GM19023 (cell line): ENCODE measurements at regions not wholly inside any gene's neighbourhood (a gene's known extent, or its start where the extent isn't known, plus 50 kb on each side); places are given as distances from the start of the nearest gene placed in this dataset.

Experiments
- ATAC-seq: cut with Tn5 transposase; IDR thresholded peaks from one replicate; pipeline ENCODE4 v1.9.1; 2021; ENCODE audit warnings: mild to moderate bottlenecking, moderate library complexity; ENCODE audit not compliant: unreplicated experiment

DNA sequence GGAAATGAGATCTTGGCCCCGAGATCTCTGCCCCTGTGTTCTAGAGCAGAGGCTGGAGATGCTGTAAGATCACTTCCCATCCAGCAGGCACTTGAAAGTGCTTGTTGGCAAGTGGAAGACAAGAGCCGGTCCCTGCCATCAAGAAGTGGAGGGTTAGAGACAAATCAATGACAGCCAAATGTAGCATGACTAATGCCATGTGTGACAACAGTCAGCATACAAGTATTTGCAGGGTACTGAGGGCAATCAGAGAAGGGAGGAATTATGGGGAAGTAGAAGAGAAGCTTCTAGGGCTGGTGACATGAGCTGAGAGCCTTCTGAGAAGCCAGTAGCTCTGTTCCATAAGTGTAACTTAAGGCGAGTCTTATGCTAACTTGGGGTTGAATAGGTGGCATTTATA is 58.6 kb downstream of the TMEM17 start:
- ATAC-seq = no peak

DNA sequence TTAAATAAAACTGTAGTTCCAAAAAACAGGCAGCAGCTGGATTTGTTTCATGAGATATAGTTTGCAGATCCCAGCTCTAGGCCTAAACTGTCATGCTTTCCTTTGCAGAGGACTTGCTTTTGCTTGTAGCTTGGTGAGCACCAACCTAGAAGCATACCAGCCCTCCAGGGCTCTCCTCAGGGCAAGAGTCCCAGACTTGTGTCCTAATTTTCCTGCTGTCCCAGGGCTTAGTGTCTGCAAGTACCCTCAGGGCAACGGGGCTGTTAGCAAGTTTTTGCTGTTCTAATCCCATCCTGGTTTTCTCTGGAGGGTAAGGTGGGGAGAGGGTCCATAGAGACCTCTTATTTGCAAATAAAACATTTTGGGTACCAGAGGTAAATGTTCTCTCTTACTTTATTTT is 59.5 kb downstream of the TMEM17 start:
- ATAC-seq = no peak

DNA sequence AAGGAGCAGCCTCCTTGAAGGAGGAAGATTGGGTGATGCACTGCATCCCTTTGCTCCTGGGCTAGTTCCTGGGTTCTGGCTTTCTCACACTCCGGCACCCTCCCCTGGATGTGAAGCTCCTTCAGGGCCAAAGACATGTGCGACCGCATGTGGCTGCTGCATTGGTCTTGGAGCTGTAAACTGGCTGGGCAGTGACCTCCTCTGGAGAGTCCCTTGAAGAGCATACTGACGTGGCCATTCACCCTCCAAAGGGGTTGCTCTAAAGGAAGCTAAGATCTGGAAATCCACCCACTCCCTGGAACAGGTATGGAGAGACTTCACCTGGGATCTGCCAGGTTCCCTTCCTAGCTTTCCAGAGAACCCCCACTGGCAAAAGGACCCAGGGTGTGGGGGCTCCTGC is 62.1 kb downstream of the TMEM17 start:
- no peak for ATAC-seq

DNA sequence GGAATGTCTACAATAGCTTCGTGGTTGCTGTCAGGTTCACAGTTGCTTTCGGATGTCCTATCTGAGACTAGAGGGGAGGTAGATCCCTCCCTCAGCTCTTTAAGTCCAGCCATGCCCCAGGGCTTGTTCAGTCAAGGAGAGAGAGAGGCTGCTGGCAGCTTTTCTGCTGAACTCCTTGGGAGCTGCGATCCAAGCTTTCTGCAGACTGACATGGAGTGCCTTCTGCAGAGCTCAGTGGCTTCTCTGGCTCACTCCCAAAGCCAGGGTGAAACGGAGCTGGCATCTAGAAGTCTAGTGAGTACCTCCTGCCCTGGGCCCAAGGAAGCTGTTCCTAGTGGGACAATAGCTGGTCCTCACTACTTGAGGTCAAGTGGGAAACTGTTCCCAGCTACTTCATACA is 62.5 kb downstream of the TMEM17 start:
- no peak for ATAC-seq

DNA sequence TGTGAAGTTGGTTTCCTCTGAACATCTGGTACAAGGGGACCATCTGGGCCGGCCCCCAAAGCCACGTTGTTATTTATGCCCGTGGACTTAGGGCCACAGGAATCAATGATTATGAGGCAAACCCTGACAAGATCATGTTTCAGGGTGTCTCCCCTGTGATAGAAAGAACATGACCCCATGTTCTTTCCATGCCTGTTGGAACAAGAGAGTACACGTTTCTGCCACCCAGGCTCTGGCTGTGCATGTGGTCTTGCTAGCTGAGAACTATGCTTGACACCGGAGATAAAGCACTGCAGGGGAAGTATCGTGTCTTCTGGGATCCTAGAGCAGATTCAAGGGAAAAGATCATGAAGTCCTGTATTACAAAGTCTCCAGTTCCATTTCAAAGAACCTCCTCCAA is 64.2 kb downstream of the TMEM17 start:
- ATAC-seq = no peak

DNA sequence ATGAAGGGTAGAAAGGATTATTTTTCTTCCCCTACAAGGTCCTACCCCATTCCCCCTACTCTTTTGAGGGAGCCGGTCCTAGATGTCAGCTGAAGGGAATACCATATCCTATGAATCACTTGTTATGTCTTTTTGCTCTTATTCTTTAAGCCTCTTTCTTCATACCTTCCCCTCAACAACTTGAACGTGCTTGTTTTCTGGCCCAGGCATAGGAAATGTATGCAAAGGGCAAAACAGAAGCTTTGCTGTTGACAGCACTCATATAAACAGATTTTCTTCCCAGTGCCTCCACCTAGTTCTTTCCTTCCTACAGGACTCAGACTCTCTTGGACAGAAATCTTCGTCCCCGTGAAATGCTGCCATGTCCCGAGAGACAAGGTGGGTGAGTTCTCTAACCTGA is 64.6 kb downstream of the TMEM17 start:
- no peak for ATAC-seq

DNA sequence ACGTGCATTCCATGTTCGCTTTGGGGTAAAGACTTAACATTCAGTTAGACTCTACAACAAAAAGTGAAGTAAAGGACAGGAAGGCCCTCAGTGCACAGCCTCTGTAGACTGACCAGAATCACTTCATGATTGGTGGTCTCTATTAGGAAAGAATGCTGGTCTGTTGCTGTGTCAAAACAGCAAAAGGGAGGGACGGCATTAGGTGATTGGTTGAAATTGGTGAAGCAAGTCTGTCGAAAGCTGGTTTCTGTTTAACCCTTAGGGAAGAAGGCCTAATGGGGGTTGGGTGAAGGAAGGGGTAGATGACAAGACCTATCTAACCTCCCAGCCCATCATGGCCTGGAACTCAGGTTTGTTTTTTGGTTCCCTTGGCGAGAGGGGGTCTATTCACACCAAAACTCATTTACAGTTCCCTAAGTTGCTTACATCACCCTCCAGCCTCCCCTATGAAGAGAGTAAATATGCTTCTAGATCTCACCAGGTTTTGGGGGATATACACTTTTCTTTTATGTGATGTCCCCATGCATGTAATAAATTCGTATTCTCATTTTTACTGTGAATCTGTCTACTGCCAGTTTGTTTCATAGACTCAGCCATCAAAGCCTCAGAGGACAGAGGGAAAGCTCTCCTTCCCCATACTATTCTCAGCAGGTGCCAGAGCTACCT is 65.6 kb downstream of the TMEM17 start:
- ATAC-seq = no peak

DNA sequence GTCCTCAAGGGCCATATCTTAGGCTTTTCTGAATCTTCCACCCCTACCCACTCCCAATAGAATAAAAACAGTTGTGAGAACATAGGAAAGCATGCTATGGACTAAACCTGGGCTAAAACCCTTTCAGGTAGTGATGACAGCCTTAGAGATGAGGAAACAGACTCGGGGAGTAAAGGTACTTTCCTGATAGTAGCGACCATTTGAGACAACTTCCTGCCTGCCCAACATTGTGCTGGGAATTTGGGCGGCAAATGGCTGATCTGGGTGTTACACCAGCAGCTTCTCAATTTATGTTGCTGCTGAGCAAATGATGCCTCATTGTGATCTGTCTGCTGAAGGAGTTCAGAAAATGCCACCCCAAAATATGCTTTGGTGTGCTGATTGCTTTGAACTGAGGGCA is 66.6 kb downstream of the TMEM17 start:
- no peak for ATAC-seq

DNA sequence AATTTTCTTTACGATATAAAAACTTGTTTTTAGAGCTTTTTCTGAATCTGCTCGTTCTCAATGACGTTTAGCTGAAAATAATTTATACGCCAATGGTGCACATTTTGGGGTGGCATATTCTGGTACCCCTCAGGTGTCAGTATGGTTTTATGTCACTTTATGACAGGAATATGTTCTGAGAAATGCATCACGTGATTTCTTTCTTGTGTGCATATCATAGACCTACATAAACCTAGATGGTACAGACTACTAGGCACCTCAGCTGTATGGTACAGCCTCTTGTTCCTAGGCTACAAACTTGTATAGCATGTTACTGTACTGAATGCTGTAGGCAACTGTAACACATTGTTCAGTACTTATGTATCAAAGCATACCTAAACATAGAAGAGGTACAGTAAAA is 68.2 kb downstream of the TMEM17 start:
- no peak for ATAC-seq

DNA sequence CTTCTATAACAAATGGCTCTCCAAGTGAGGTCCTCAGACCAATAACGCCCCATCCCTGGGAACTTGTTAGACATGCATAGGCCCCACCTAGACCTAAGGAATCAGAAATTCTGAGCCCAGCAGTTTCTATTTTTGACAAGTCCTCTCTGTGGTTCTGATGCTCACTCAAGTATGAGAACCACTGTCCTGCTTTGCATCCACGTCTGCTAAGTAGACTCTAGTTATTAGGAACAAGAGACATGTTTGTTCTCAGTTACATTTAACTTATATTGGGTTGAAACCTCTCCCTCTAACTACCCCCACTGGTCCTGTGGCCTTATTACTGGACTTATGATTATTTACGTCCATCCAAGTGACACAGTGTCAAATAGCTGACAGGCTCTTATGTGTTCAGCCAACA is 70.3 kb downstream of the TMEM17 start:
- ATAC-seq = peak; percentile 77

DNA sequence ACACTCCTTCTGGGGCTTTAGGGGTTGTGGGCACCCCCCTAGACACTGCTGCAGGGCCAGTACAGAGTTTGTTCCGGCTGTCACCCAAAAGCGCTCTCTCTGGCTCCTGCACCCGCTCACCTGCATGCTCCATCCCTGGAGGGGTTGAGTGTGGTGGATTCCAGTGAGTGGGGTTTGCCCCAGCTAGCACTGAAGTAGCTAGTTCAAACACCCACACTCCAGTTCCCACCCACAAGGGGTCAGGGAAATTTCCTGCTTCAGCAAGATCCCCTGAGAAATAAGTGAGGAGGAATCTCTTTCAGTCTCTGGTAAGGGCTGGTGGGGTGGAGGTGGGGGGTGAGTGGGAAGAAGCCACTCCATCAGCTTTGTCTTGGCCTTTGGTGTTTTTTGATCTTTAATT is 73.6 kb downstream of the TMEM17 start:
- no peak for ATAC-seq

DNA sequence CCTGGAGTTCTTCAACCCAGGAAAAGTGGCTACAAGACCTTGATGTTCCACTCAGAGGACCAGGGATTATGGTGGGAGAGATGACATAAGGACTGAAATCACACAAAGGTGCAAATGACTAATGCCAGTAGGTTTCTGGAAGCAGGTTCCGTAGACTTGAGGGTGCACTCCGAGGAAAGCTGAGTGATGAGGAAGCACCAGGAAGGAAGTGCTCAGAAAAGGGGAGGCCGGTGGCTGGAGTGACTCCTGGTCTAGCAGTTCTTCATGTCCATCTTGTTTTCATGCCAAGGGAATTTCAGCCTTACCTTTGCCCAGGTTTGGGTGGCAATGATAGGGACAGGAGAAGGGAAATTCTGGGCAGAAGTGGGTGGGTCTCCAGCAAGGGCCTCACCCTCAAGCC is 74.5 kb downstream of the TMEM17 start:
- ATAC-seq = no peak

DNA sequence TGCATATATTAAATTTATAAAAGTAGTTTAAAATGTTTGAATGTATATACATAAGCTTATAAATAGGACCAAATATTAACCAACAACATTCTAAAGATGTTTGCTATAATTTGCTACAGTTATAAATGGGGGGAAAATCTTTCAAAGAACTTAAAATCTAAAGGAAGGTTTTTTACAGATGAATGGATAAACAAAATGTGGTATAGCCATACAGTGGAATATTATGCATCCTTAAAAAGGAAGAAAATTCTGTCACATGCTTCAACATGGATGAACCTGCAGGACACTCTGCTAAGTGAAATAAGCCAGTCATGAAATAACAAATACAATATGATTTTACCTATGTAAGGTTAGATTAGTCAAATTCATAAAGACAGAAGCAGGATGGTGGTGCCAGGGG is 75.8 kb downstream of the TMEM17 start:
- ATAC-seq = no peak

DNA sequence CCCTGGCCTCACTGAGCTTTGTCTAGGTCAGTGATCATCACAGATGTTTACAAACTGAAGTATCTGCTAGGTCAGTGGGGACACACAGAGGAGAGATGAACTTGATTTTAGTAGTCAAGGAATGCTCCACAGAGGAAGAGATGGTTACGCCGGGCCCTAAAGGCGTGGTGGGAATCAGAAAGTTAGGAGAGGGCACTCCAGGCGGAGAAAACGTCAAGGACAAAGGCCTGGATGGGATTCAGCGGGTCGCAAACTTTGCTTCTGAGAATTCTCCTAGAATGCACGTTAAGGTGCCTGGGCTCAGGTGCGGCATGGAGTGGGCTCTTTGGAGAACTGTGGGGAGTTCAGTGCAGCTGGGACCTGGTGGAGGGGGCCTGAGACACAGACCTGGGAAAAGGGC is 78.8 kb downstream of the TMEM17 start:
- no peak for ATAC-seq

DNA sequence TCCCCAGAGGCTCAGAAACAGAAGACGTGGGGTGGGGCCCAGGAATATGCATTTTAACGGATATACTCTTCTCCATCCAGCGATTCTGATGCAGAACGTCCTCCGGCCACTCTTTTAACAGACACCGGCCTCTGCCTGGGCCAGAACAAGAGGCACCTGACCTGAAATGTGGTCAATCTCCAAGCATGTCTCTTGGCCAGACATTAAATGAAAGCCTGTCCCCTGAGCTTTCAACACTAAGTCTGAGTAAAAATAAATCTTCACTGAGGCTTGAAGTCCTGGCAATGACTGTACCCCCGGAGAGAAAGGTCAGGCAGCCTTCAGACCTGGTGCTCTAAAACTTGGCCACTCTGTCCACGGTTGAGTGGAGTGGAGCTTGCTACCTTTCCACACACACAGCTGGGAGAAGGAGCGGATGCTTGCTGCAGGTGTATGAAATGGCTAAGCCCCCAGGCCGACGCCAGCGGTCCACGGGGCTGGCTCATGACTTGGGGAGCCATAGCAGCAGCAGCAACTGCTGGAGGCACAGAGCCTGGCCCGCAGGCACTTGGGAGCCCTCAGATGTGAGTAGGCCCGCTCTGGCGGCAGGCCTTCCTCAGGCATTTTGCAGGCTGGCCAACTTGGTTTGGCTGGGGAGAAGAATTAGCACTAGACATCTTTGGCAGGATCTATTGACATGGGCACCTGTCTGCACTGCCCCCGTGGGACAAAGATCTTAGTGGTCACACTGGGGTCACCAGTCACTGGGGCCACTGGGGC is 79.7 kb downstream of the TMEM17 start:
- no peak for ATAC-seq

DNA sequence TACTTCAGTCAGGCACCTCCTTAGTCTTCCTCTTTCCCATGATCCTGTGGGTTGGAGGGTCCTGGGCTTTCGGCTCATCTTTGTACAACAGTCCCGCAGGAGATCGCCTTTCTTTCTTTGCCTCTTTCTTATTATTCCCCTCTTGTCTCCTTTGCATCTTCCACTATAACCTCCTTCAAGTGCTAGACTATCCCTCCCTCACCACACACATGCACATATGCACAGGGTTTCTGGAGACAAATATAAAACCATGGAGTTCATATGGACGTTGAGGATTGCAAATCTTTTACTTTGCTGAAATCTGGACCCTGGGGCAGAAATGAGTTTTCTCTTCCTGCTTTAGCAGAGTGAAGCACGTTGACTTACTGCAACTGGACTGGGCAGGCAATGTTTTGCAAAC is 80.3 kb downstream of the TMEM17 start:
- no peak for ATAC-seq

DNA sequence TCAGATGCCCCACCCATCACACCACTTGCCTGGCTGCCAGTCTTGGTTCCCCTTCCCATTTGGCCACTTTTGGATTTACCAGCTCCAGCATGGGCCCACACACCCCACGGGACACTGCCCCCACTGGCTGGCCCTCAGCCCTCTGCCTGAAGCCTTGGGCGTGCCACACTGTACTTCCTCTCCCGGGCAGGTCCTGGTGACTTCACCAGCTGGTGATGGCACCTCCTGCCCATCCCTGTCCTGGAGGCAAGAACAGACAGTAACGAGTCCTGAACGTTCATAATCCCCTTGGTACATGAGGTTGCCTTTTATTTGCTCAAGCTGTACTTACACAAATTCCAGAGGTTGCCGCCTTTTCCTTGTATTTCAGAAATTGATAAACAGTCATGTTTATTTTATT is 81.1 kb downstream of the TMEM17 start:
- no peak for ATAC-seq

DNA sequence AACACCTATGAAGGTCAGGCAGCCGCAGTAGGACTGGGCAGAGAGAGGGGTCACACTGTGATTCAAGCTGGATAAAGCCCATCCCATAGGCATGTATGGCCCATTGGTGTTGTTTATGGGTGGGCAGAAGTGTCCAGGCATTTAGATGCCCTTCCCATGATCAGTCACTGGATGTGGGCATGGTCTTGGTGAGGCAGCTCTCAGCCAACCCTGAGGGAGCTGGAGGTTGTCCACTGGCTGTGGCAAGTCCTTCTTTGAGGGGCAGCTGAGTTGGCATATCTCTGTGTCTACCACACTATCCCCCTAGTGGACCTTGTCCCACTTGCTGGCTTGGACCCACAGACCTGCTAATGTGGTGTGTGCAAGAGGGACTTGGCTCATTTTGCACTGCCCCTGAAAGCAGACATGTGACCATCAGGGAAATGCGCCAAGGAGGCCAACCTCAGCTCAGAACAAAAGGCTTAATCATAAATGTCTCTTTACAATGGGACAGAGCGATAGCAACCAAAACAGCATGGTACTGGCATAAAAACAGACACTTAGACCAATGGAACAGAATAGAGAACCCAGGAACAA is 82.0 kb downstream of the TMEM17 start:
- ATAC-seq = no peak

DNA sequence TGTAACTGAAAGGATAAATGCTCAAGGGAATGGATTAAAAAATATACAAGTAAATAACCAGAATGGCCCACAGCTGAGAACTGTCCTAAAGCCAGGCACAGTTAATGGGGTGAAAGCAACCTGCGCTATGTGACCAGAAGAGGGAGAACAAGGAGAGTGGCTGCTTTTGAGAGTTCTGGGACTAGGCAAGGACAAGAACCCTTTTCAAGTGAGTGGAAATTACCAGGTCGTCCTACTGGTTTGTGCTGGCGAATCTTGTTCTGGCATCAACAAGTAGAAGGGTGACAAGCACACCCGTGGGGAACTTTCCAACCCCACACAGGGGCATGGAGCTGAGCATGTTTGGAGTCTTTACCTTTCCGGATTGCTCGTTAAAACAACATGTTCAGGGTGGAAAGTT is 82.8 kb downstream of the TMEM17 start:
- ATAC-seq = no peak

DNA sequence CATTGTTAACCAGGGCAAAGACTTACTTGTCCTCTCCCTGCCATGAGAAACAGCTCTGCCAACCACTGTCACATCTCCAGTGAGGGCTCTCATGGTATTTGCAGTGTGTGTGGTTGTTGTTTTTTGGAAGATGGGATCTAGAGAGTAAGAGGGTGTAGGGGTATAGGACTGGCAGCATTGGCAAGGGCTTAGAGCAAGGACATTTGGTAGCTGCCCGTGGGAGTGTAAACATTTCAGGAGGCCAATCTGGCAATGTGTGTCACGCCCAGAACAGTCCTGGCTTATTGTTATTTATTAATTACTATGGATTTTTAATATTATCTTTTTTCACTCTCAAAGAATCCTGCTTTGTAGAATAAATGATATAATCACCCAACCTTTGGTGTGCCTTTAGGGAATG is 90.5 kb downstream of the TMEM17 start:
- peak; percentile 20 for ATAC-seq

DNA sequence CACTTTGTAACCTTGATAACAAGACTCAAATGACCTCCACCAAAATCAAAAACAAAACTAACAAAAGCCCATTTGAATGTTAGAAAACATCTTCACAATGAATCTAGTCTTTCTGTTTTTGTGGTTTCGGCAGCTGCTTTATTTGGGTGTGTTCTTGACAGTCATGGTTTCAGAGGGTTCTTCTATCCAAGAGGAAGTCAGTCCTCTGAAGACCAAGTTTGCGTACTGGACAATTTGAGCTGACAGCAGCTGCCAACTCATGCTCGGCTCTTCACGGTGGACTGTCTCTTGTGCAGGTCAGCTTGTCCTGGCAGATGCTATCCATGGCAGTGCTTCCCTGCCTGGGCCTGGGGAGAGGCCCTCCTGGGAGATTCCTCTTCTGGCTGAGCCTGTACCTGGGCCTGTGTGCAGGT is 91.0 kb downstream of the TMEM17 start:
- peak; percentile 87 for ATAC-seq

DNA sequence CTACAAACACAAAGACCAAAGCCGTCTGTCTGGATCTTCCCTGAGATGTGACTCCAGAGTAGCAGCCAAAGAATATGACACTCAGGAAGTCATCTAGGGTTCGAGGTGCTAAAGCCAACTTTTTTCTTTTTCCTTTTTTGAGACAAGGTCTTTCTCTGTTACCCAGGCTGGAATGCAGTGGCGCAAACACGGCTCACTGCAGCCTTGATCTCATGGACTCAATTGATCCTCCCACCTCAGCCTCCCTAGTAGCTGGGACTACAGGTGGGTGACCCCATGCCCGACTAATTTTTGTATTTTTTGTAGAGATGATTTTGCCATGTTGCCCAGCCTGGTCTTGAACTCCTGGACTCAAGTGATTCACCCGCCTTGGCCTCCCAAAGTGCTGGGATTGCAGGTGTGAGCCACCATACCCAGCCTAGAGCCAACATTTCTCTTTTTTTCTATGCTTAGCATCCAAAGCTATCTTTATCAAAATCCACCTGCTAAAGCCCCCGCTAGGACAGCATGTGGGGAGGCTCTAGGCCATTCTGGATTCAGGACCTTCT is 92.8 kb downstream of the TMEM17 start:
- ATAC-seq = no peak
